Body of pancreas (tissue), 4 donors: ENCODE measurements at regions not wholly inside any gene's neighbourhood (a gene's known extent, or its start where the extent isn't known, plus 50 kb on each side); places are given as distances from the start of the nearest gene placed in this dataset.

Source experiments
- POLR2A ChIP-seq, 3 donors: fragments of 450-650 bp; IDR thresholded peaks; one replicate each; pipeline ENCODE4 v1.6.1; 2016; ENCODE audit warnings: antibody characterized with exemption in 3 of 3, mild to moderate bottlenecking in 2 of 3
- TF ChIP-seq, protein P1 (sequence below), 7 experiments: fragments of 450-650 bp in 4 of 7; fragments of 200-600 bp in 3 of 7; sonication (generic) in 3 of 7; IDR thresholded peaks; one replicate each; pipeline ENCODE4 v1.5.1; 2016 to 2019; ENCODE audit warnings: antibody characterized with exemption in 7 of 7

DNA sequence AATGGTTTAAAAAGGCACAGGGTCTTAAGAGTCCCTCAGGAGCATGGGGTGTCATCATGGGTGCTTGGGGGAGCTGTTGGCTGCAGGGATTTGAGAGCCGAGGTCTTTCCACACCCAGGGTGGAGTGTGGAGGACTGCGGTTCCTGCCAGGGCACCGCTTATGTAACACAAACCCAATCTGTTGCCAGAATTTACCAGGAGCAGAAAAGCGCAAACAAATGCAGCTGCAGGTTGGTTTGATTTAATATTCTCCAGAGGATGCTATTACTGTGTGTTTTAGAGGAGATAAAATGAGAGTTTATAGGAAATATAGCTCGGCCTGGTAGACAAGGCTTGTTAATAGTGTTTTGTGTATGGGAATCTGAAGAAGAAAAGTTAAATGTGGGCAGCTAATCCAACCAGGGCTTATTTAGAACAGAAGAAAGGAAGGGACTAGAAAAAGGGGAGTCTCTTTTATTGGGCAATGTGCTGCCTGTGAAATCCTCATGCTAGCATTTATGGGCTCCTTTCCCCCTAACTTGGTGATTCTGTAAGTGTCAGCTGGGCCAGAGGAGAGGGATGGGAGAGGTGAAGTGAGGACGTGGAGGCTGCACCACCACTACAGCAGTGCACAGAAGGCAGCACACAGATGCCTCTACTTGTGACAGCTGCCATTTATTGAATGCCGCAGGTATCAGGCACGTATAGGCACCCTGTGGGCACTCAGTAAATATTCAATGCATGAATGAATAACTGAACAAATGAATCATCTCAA is 174.7 kb downstream of the KATNIP start:
- TF ChIP-seq, protein P1, sequence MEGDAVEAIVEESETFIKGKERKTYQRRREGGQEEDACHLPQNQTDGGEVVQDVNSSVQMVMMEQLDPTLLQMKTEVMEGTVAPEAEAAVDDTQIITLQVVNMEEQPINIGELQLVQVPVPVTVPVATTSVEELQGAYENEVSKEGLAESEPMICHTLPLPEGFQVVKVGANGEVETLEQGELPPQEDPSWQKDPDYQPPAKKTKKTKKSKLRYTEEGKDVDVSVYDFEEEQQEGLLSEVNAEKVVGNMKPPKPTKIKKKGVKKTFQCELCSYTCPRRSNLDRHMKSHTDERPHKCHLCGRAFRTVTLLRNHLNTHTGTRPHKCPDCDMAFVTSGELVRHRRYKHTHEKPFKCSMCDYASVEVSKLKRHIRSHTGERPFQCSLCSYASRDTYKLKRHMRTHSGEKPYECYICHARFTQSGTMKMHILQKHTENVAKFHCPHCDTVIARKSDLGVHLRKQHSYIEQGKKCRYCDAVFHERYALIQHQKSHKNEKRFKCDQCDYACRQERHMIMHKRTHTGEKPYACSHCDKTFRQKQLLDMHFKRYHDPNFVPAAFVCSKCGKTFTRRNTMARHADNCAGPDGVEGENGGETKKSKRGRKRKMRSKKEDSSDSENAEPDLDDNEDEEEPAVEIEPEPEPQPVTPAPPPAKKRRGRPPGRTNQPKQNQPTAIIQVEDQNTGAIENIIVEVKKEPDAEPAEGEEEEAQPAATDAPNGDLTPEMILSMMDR (IDR thresholded peaks at IDR 0.05) = no peak
- no peak for TF ChIP-seq POLR2A (IDR thresholded peaks at IDR 0.05)
